HUES48 (cell line): ENCODE measurements at regions not wholly inside any gene's neighbourhood (a gene's known extent, or its start where the extent isn't known, plus 50 kb on each side); places are given as distances from the start of the nearest gene placed in this dataset.

Source experiments
- H3K27ac ChIP-seq: one replicate; pipeline ENCODE4 v1.7.0; 2013; ENCODE audit warnings: low read depth, low read length, inconsistent platforms
- H3K27me3 ChIP-seq: 2 replicates; pipeline ENCODE4 v1.6.1; 2013; ENCODE audit warnings: mild to moderate bottlenecking, low read length; ENCODE audit not compliant: control insufficient read depth, insufficient read depth
- H3K36me3 ChIP-seq: 2 replicates; pipeline ENCODE4 v1.6.1; 2013; ENCODE audit warnings: low read length; ENCODE audit not compliant: control insufficient read depth, insufficient read depth
- H3K4me1 ChIP-seq: 2 replicates; pipeline ENCODE4 v1.6.1; 2013; ENCODE audit warnings: mild to moderate bottlenecking, low read length; ENCODE audit not compliant: control insufficient read depth, insufficient read depth
- H3K4me3 ChIP-seq: 2 replicates; pipeline ENCODE4 v1.5.1; 2013; ENCODE audit warnings: mild to moderate bottlenecking, low read depth, low read length
- H3K9ac ChIP-seq: 2 replicates; pipeline ENCODE4 v1.6.1; 2013; ENCODE audit warnings: mild to moderate bottlenecking, low read depth, low read length, moderate library complexity
- H3K9me3 ChIP-seq: 2 replicates; pipeline ENCODE4 v1.6.1; 2013; ENCODE audit warnings: low read length; ENCODE audit not compliant: control insufficient read depth, insufficient read depth

GRCh38 chr18:25814841-25815458 is 275.5 kb downstream of the SS18 start:
- H3K27ac ChIP-seq: no peak overlapping the region

DNA sequence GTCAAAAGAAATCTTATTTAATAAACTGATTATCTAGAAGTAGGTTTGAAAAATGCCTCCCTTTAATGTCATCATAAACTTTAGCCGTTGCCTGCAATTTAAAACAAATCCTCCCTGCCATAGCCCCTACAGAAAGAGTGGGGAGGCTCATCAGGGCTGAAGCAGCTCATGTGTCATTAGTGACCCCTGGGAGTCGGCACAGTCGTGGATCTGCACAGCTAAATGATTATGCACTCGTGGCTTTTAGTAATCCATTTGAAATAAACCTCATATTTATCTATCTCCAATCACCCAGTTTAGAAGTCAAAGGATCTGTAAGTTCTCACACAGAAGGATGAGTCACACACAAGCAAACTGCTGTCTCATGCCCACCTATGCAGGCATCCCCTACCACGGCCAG is 277.3 kb downstream of the SS18 start:
- Histone ChIP-seq H3K9me3 (no peaks in the 10 kb centered on the region), H3K4me1 (no peaks in the 10 kb centered on the region), H3K4me3 (no peak overlapping the region), H3K9ac (no peak overlapping the region), H3K36me3 (no peaks in the 10 kb centered on the region), H3K27me3 (no peaks in the 10 kb centered on the region), H3K27ac (no peak overlapping the region)

More at GRCh38 chr18:25814841-25815458, 275.5 kb downstream of the SS18 start:
- no peaks in the 10 kb centered on the region for H3K36me3 ChIP-seq
- H3K4me3 ChIP-seq: no peak overlapping the region
- H3K9me3 ChIP-seq: no peaks in the 10 kb centered on the region
- H3K4me1 ChIP-seq: no peaks in the 10 kb centered on the region
- H3K9ac ChIP-seq: no peak overlapping the region
- no peaks in the 10 kb centered on the region for H3K27me3 ChIP-seq

GRCh38 chr18:25810736-25811135 is 279.7 kb downstream of the SS18 start:
- no peaks in the 10 kb centered on the region for H3K27me3 ChIP-seq
- H3K4me3 ChIP-seq: no peak overlapping the region
- no peak overlapping the region for H3K27ac ChIP-seq
- no peaks in the 10 kb centered on the region for H3K9me3 ChIP-seq
- H3K9ac ChIP-seq: no peak overlapping the region
- H3K4me1 ChIP-seq: no peaks in the 10 kb centered on the region
- H3K36me3 ChIP-seq: no peaks in the 10 kb centered on the region

DNA sequence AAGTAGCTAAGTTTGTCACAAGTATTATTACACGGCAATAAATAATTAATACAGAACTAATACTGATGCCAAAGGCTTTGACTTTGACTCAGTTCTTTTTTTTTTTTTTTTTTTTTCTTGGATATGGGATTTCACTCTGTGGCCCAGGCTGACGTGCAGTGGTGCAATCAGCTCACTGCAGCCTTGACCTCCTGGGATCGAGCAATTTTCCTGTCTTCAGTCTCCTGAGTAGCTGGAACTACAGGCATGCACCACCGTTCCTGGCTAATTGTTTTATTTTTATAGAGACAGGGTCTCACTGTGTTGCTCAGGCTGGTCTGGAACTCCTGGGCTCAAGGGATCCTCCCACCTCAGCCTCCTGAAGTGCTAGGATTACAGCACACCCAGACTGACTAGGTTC is 284.5 kb downstream of the SS18 start:
- Histone ChIP-seq H3K4me3 (no peak overlapping the region), H3K36me3 (no peaks in the 10 kb centered on the region), H3K9ac (no peak overlapping the region), H3K4me1 (no peaks in the 10 kb centered on the region), H3K9me3 (no peaks in the 10 kb centered on the region), H3K27me3 (no peaks in the 10 kb centered on the region), H3K27ac (no peak overlapping the region)

DNA sequence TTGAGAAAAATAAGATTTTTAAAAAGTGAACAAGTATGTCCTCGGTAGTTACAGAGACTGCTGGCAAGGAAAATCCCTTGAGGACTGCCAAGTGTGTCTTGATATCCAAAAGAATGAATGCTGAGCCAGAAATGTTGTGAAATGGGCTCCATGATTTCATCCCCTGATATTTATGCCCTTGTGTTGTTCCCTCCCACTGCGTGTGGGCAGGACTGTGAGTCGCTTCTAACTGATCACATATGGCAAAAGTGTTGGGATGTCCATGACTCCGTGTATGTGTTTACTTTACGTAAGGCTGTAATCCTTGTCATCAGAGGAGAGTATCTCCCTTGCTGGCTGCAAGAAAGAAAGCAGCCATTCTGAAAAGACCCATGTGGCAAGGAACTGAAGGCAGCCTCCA is 285.1 kb downstream of the SS18 start:
- Histone ChIP-seq H3K4me3 (no peak overlapping the region), H3K36me3 (no peaks in the 10 kb centered on the region), H3K9ac (no peak overlapping the region), H3K27ac (no peak overlapping the region), H3K27me3 (no peaks in the 10 kb centered on the region), H3K9me3 (no peaks in the 10 kb centered on the region), H3K4me1 (no peaks in the 10 kb centered on the region)

GRCh38 chr18:25799231-25799630 is 291.2 kb downstream of the SS18 start:
- no peaks in the 10 kb centered on the region for H3K9me3 ChIP-seq
- no peaks in the 10 kb centered on the region for H3K27me3 ChIP-seq
- H3K9ac ChIP-seq: no peak overlapping the region
- H3K4me3 ChIP-seq: no peak overlapping the region
- no peaks in the 10 kb centered on the region for H3K4me1 ChIP-seq
- H3K27ac ChIP-seq: no peak overlapping the region
- no peaks in the 10 kb centered on the region for H3K36me3 ChIP-seq

GRCh38 chr18:25798046-25798445 is 292.4 kb downstream of the SS18 start:
- Histone ChIP-seq H3K4me1 (no peaks in the 10 kb centered on the region), H3K27me3 (no peaks in the 10 kb centered on the region), H3K9ac (no peak overlapping the region), H3K36me3 (no peaks in the 10 kb centered on the region), H3K4me3 (no peak overlapping the region), H3K27ac (no peak overlapping the region), H3K9me3 (no peaks in the 10 kb centered on the region)

- no peak overlapping the region for H3K4me3 ChIP-seq
- H3K4me1 ChIP-seq: no peaks in the 10 kb centered on the region
Measured at GRCh38 chr18:25795213-25795612, 295.2 kb downstream of the SS18 start.

GRCh38 chr18:25787276-25787675 is 303.1 kb downstream of the SS18 start:
- no peak overlapping the region for H3K27ac ChIP-seq
- no peaks in the 10 kb centered on the region for H3K36me3 ChIP-seq
- H3K4me1 ChIP-seq: no peaks in the 10 kb centered on the region
- no peak overlapping the region for H3K4me3 ChIP-seq
- H3K9me3 ChIP-seq: no peaks in the 10 kb centered on the region
- H3K9ac ChIP-seq: no peak overlapping the region
- H3K27me3 ChIP-seq: no peaks in the 10 kb centered on the region

More at GRCh38 chr18:25795213-25795612, 295.2 kb downstream of the SS18 start:
- no peaks in the 10 kb centered on the region for H3K36me3 ChIP-seq
- no peaks in the 10 kb centered on the region for H3K9me3 ChIP-seq
- H3K27ac ChIP-seq: no peak overlapping the region
- no peak overlapping the region for H3K9ac ChIP-seq
- no peaks in the 10 kb centered on the region for H3K27me3 ChIP-seq

- Histone ChIP-seq H3K4me3 (no peak overlapping the region), H3K36me3 (no peaks in the 10 kb centered on the region), H3K4me1 (no peaks in the 10 kb centered on the region), H3K27ac (no peak overlapping the region), H3K9me3 (no peaks in the 10 kb centered on the region), H3K27me3 (no peaks in the 10 kb centered on the region), H3K9ac (no peak overlapping the region)
Measured at GRCh38 chr18:25786758-25787157, 303.7 kb downstream of the SS18 start.

DNA sequence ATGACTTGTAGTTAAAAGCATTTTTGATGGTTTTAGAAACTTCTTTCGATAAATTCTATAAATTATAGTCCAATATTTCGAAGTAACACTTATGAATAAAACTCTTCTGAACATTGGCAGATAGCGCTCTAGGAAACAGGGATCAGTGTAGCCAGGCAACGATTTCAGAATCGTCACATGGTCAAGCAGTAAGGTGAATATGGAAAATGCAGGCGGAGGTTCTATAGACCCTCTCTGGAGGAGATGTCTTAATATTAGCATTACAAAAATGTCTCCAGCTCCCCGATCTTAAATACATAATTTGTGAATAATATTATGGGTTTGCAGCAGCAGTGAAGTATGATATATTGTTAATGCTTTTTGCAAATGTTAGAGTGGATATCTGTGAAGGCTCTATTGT is 310.3 kb downstream of the SS18 start:
- Histone ChIP-seq H3K27ac (no peak overlapping the region), H3K9me3 (no peaks in the 10 kb centered on the region), H3K4me1 (no peaks in the 10 kb centered on the region), H3K9ac (no peak overlapping the region), H3K36me3 (no peaks in the 10 kb centered on the region), H3K4me3 (no peak overlapping the region), H3K27me3 (no peaks in the 10 kb centered on the region)

DNA sequence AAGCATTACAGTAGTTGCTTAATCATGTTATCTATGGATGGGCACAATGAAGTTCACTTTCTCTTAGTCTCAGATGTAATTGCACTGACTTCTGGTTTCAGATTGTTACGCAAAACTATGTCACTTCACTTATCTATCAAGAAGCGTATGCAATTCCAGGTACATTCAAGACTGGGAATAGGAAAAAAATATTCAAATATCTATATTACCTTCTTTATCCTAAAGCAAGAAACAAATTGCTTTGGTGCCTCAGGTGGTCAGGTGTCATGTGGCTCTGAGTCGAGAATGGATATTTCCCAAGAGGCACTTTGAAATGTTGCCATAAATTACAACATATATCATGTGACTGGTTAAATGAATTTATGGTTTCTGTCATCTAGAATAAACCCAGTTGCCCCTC is 318.6 kb downstream of the SS18 start:
- H3K27ac ChIP-seq: no peak overlapping the region
- no peaks in the 10 kb centered on the region for H3K4me1 ChIP-seq
- H3K9ac ChIP-seq: no peak overlapping the region
- no peak overlapping the region for H3K4me3 ChIP-seq
- no peaks in the 10 kb centered on the region for H3K27me3 ChIP-seq
- H3K36me3 ChIP-seq: no peaks in the 10 kb centered on the region
- no peaks in the 10 kb centered on the region for H3K9me3 ChIP-seq
